HepG2 (cell line): ENCODE measurements at regions not wholly inside any gene's neighbourhood (a gene's known extent, or its start where the extent isn't known, plus 50 kb on each side); places are given as distances from the start of the nearest gene placed in this dataset.
"Not testable (repeated sequence)": the region's sequence is repeated elsewhere in the genome, so short reads cannot be mapped to it uniquely, and the experiment has no call there.

Source experiments
- ATAC-seq: fragments of 200-7000 bp; cut with Tn5 transposase; 3 replicates; pipeline ENCODE4 v1.9.1; 2020; ENCODE audit warnings: mild to moderate bottlenecking, moderate library complexity
- BruUV-seq: library from RNA; stranded (reverse); fragments of 400-500 nt; replicated peaks from 2 replicates; lab custom pipeline; 2021; lab: Mats Ljungman, UMichigan
- CTCF ChIA-PET: fragments of 300-600 bp; formaldehyde crosslinking; extraction: SDS; loops from one replicate; lab custom pipeline; 2021; ENCODE audit warnings: low total read pairs, inconsistent platforms, low intra/inter-chr PET ratio; lab: Yijun Ruan, JAX
- POLR2A ChIA-PET: fragments of 350-600 bp; sonication (Branson Sonifier 250); formaldehyde crosslinking; loops from one replicate; lab custom pipeline; 2020; ENCODE audit warnings: antibody characterized with exemption, inconsistent platforms; lab: Yijun Ruan, JAX
- DNase-seq: peaks from one replicate; pipeline ENCODE4 v3.0.0-alpha.2; 2015; ENCODE audit warnings: low spot score
- FAIRE-seq: peaks from 3 replicates; lab custom pipeline; 2011; peaks lifted over from hg19 to GRCh38; lab: Jason Lieb, UNC
- H2AFZ ChIP-seq: one replicate; pipeline ENCODE4 v1.6.1; 2011; ENCODE audit warnings: low read length, inconsistent platforms
- H3K27ac ChIP-seq: fragments of 300-600 bp; 3 replicates; pipeline ENCODE4 v1.8.0; 2011; ENCODE audit warnings: mixed run types, mild to moderate bottlenecking, mixed read lengths, low read length, inconsistent platforms; ENCODE audit not compliant: insufficient read depth; ENCODE audit errors: extremely low read length
- H3K27me3 ChIP-seq, 2 experiments: fragments of 200-600 bp in 1 of 2; 2 replicates in 1 of 2; 3 replicates in 1 of 2; pipeline versions ENCODE4 v1.6.0 to v1.8.0; 2011; ENCODE audit warnings: low read length in 2 of 2, mild to moderate bottlenecking in 2 of 2, moderate library complexity in 2 of 2, inconsistent platforms in 1 of 2; ENCODE audit not compliant: insufficient read depth in 2 of 2, control insufficient read depth in 1 of 2
- H3K36me3 ChIP-seq, 2 experiments: fragments of 200-600 bp in 1 of 2; replicated peaks in 1 of 2; 2 replicates in 1 of 2; 3 replicates in 1 of 2; pipeline versions ENCODE4 v1.5.1 to v1.8.0; 2011; ENCODE audit warnings: low read length in 2 of 2, inconsistent platforms in 1 of 2; ENCODE audit not compliant: insufficient read depth in 2 of 2, control insufficient read depth in 1 of 2
- H3K4me1 ChIP-seq: 2 replicates; pipeline ENCODE4 v1.5.1; 2012; ENCODE audit warnings: low read length, inconsistent platforms; ENCODE audit not compliant: insufficient read depth
- H3K4me2 ChIP-seq: 2 replicates; pipeline ENCODE4 v1.6.0; 2011; ENCODE audit warnings: low read depth, low read length, inconsistent platforms
- H3K4me3 ChIP-seq, 3 experiments: fragments of 200-600 bp in 1 of 3; sonication (generic), shearing (Covaris generic) in 1 of 3; replicated peaks in 1 of 3; 2 replicates each; pipeline ENCODE4 v1.5.1; 2011 to 2016; ENCODE audit warnings: low read length in 3 of 3, inconsistent platforms in 2 of 3, low read depth in 2 of 3, mild to moderate bottlenecking in 2 of 3, control low read depth in 1 of 3, mixed read lengths in 1 of 3; ENCODE audit not compliant: insufficient read depth in 1 of 3
- H3K79me2 ChIP-seq: one replicate; pipeline ENCODE4 v1.6.1; 2011; ENCODE audit warnings: low read length, inconsistent platforms; ENCODE audit not compliant: insufficient read depth
- H3K9ac ChIP-seq: 2 replicates; pipeline ENCODE4 v1.6.0; 2011; ENCODE audit warnings: mild to moderate bottlenecking, low read depth, low read length, inconsistent platforms; ENCODE audit not compliant: insufficient read depth
- H3K9me3 ChIP-seq: 2 replicates; pipeline ENCODE4 v1.5.1; 2012; ENCODE audit warnings: mild to moderate bottlenecking, low read length
- H4K20me1 ChIP-seq: 2 replicates; pipeline ENCODE4 v1.6.0; 2011; ENCODE audit warnings: inconsistent platforms, mild to moderate bottlenecking, low read length, moderate library complexity; ENCODE audit not compliant: insufficient read depth
- HINFP ChIP-seq: sonication (generic); formaldehyde crosslinking; IDR thresholded peaks from 2 replicates; pipeline ENCODE4 v1.4.0; 2020; ENCODE audit warnings: low read depth, mild to moderate bottlenecking, missing genetic modification reagents
- JDP2 ChIP-seq: sonication (generic); formaldehyde crosslinking; IDR thresholded peaks from 2 replicates; pipeline ENCODE4 v1.8.1; 2022; ENCODE audit warnings: missing genetic modification reagents, borderline replicate concordance
- KAT2B ChIP-seq: fragments of 150-350 bp; IDR thresholded peaks from 2 replicates; pipeline ENCODE4 v1.6.1; 2014; ENCODE audit warnings: low read depth, low read length, borderline replicate concordance
- NCOA2 ChIP-seq: sonication (generic); formaldehyde crosslinking; IDR thresholded peaks from 2 replicates; pipeline ENCODE4 v1.8.0; 2022; ENCODE audit warnings: inconsistent platforms
- ZNF792 ChIP-seq: IDR thresholded peaks from 2 replicates; pipeline ENCODE4 v1.6.1; 2016
- WGBS: methylation state at CpG from one replicate; pipeline ENCODE4 v1.1.6; 2017; ENCODE audit warnings: low lambda C conversion rate; 5-methylcytosine and 5-hydroxymethylcytosine counted together
- in situ Hi-C: cut with HindIII; loops from 2 replicates; pipeline ENCODE4 v1.10.0; 2017; ENCODE audit warnings: low pct_unique_long_range_greater_than_20kb; ENCODE audit not compliant: extremely low pct_ligation_motif_present
- intact Hi-C: fragments of 100-400 bp; cut with micrococcal nuclease; formaldehyde crosslinking; loops from one replicate; pipeline ENCODE4 v1.10.0; 2022; ENCODE audit not compliant: unreplicated experiment

GRCh38 chr10:121276822-121277221 lies 321.4 kb downstream of the FGFR2 start:
- DNase-seq = no peak
- no peaks in the 10 kb centered on the region for H4K20me1 ChIP-seq
- H3K4me2 ChIP-seq = no peak overlapping the region
- ChIA-PET POLR2A (no interaction called here), CTCF (no interaction called here)
- ATAC-seq = no peak
- no peak overlapping the region for H3K4me3 ChIP-seq
- FAIRE-seq = no peak
- BruUV-seq = no TSS peak
- in situ Hi-C loops (no loop called here), intact Hi-C loops (no loop called here)
- H3K27ac ChIP-seq = no peak overlapping the region
- TF ChIP-seq ZNF792 (CRISPR knock-in tag) (no peak), NCOA2 (CRISPR knock-in tag) (no peak), JDP2 (CRISPR knock-in tag) (no peak), HINFP (CRISPR knock-in tag) (no peak), KAT2B (no peak)
- no peaks in the 10 kb centered on the region for H3K4me1 ChIP-seq
- H3K36me3 ChIP-seq = no peaks in the 10 kb centered on the region
- no peaks in the 10 kb centered on the region for H3K9me3 ChIP-seq
- no peak overlapping the region for H2AFZ ChIP-seq
- H3K9ac ChIP-seq = no peak overlapping the region
- H3K27me3 ChIP-seq = peaks cover 0 to 4% of the 10 kb centered on the region in 2 experiments; a peak in 2 of 5 replicates
- H3K79me2 ChIP-seq = no peaks in the 10 kb centered on the region
- 22% methylated on average over 4 of the region's 4 CpGs for WGBS

GRCh38 chr10:121278386-121278785 lies 319.9 kb downstream of the FGFR2 start:
- H3K27me3 ChIP-seq, ATAC-seq, H3K4me2 ChIP-seq, H3K27ac ChIP-seq, H3K4me3 ChIP-seq, POLR2A ChIA-PET, H3K4me1 ChIP-seq, CTCF ChIA-PET, intact Hi-C loops, H3K36me3 ChIP-seq, H3K9me3 ChIP-seq, H2AFZ ChIP-seq, FAIRE-seq, H4K20me1 ChIP-seq, H3K9ac ChIP-seq, BruUV-seq, DNase-seq, in situ Hi-C loops, H3K79me2 ChIP-seq: not testable (repeated sequence)
- WGBS = 76% methylated on average over 3 of the region's 3 CpGs
